GM23338 (cell line): ENCODE measurements at regions not wholly inside any gene's neighbourhood (a gene's known extent, or its start where the extent isn't known, plus 50 kb on each side); places are given as distances from the start of the nearest gene placed in this dataset.

Experiments used
- ATAC-seq: fragments of 200-7000 bp; cut with Tn5 transposase; 3 replicates; pipeline ENCODE4 v1.9.1; 2020
- DNase-seq: peaks from one replicate; pipeline ENCODE4 v3.0.0-alpha.2; 2015; ENCODE audit warnings: low spot score
- H2AFZ ChIP-seq: fragments of 200-600 bp; sonication (generic); 2 replicates; pipeline ENCODE4 v1.8.0; 2016; ENCODE audit warnings: antibody characterized with exemption, mild to moderate bottlenecking, moderate library complexity
- H3F3A ChIP-seq: fragments of 200-600 bp; sonication (generic); replicated peaks from 2 replicates; pipeline ENCODE4 v1.8.0; 2017; ENCODE audit warnings: antibody characterized with exemption, mixed run types, low read depth
- H3K27ac ChIP-seq: fragments of 200-600 bp; sonication (generic); 2 replicates; pipeline ENCODE4 v1.6.1; 2016; ENCODE audit warnings: low read depth
- H3K27me3 ChIP-seq: fragments of 200-600 bp; sonication (generic); 2 replicates; pipeline ENCODE4 v1.8.0; 2016; ENCODE audit warnings: mild to moderate bottlenecking, mixed run types, moderate library complexity; ENCODE audit not compliant: insufficient read depth
- H3K36me3 ChIP-seq: fragments of 200-600 bp; sonication (generic); 2 replicates; pipeline ENCODE4 v1.8.0; 2016; ENCODE audit warnings: mild to moderate bottlenecking; ENCODE audit not compliant: insufficient read depth
- H3K4me1 ChIP-seq: fragments of 200-600 bp; sonication (generic); 2 replicates; pipeline ENCODE4 v1.8.0; 2016; ENCODE audit warnings: mild to moderate bottlenecking, moderate library complexity; ENCODE audit not compliant: insufficient read depth
- H3K4me2 ChIP-seq: fragments of 200-600 bp; sonication (generic); 2 replicates; pipeline ENCODE4 v1.7.1; 2017; ENCODE audit warnings: mixed run types
- H3K4me3 ChIP-seq: fragments of 200-600 bp; sonication (generic); 2 replicates; pipeline ENCODE4 v1.6.1; 2016; ENCODE audit warnings: mixed run types
- H3K79me2 ChIP-seq: fragments of 200-600 bp; sonication (generic); replicated peaks from 2 replicates; pipeline ENCODE4 v1.8.0; 2017; ENCODE audit warnings: mild to moderate bottlenecking; ENCODE audit not compliant: insufficient read depth
- H3K9me2 ChIP-seq: fragments of 200-600 bp; sonication (generic); 2 replicates; pipeline ENCODE4 v1.8.0; 2017; ENCODE audit not compliant: insufficient read depth
- H4K20me1 ChIP-seq: fragments of 200-600 bp; sonication (generic); replicated peaks from 2 replicates; pipeline ENCODE4 v1.8.0; 2017; ENCODE audit warnings: mild to moderate bottlenecking; ENCODE audit not compliant: insufficient read depth
- H3K27ac Mint-ChIP-seq: 2 replicates; pipeline ENCODE4 v1.8.0; 2020; ENCODE audit warnings: inconsistent platforms, mild to moderate bottlenecking, moderate library complexity, mixed read lengths
- H3K27me3 Mint-ChIP-seq: 3 replicates; pipeline ENCODE4 v1.8.0; 2022; ENCODE audit warnings: low read depth, mild to moderate bottlenecking, moderate library complexity, mixed read lengths, inconsistent platforms; ENCODE audit not compliant: insufficient read depth, poor library complexity
- H3K36me3 Mint-ChIP-seq: 3 replicates; pipeline ENCODE4 v1.8.0; 2021; ENCODE audit warnings: low read depth, mild to moderate bottlenecking, inconsistent platforms, moderate library complexity, mixed read lengths
- H3K4me1 Mint-ChIP-seq: 3 replicates; pipeline ENCODE4 v1.8.0; 2020; ENCODE audit warnings: mild to moderate bottlenecking, inconsistent platforms, mixed read lengths
- H3K4me3 Mint-ChIP-seq: 3 replicates; pipeline ENCODE4 v1.8.0; 2021; ENCODE audit warnings: moderate library complexity, mild to moderate bottlenecking, inconsistent platforms, mixed read lengths
- H3K9me3 Mint-ChIP-seq: 3 replicates; pipeline ENCODE4 v1.8.0; 2020; ENCODE audit warnings: moderate library complexity, mild to moderate bottlenecking, inconsistent platforms, mixed read lengths
- CREB1 ChIP-seq: fragments of 250-450 bp; sonication (Bioruptor Pico); IDR thresholded peaks from 2 replicates; pipeline ENCODE4 v1.5.0; 2020; ENCODE audit warnings: low read depth, mild to moderate bottlenecking, moderate library complexity
- CTCF ChIP-seq, 2 experiments: fragments of 200-600 bp in 1 of 2; sonication (generic) in 1 of 2; conservative IDR thresholded peaks; 2 replicates each; pipeline versions ENCODE4 v1.5.1 to v1.6.1; 2016 to 2017; ENCODE audit warnings: antibody characterized with exemption in 2 of 2, low read depth in 2 of 2, mild to moderate bottlenecking in 2 of 2, moderate library complexity in 1 of 2
- EZH2phosphoT487 ChIP-seq: fragments of 200-600 bp; sonication (generic); IDR thresholded peaks from one replicate; pipeline ENCODE4 v1.8.1; 2018; ENCODE audit warnings: antibody characterized with exemption; ENCODE audit not compliant: unreplicated experiment
- JUNB ChIP-seq: IDR thresholded peaks from one replicate; pipeline ENCODE4 v1.6.1; 2016; ENCODE audit warnings: antibody characterized with exemption; ENCODE audit not compliant: unreplicated experiment
- NANOG ChIP-seq: IDR thresholded peaks from 2 replicates; pipeline ENCODE4 v1.6.1; 2016; ENCODE audit warnings: antibody characterized with exemption, borderline replicate concordance
- POLR2AphosphoS5 ChIP-seq: IDR thresholded peaks from 2 replicates; pipeline ENCODE4 v1.6.1; 2016; ENCODE audit warnings: antibody characterized with exemption, low read depth
- REST ChIP-seq: IDR thresholded peaks from one replicate; pipeline ENCODE4 v1.6.1; 2018; ENCODE audit warnings: antibody characterized with exemption; ENCODE audit not compliant: unreplicated experiment
- STAT1 ChIP-seq: IDR thresholded peaks from one replicate; pipeline ENCODE4 v1.6.1; 2016; ENCODE audit warnings: antibody characterized with exemption; ENCODE audit not compliant: unreplicated experiment
- ZNF114 ChIP-seq: fragments of 250-450 bp; sonication (Bioruptor Pico); IDR thresholded peaks from 2 replicates; pipeline ENCODE4 v1.5.0; 2020; ENCODE audit warnings: mild to moderate bottlenecking, moderate library complexity
- ZNF331 ChIP-seq: fragments of 250-450 bp; sonication (Bioruptor Pico); IDR thresholded peaks from 2 replicates; pipeline ENCODE4 v1.5.0; 2020; ENCODE audit warnings: low read depth, mild to moderate bottlenecking, moderate library complexity
- TF ChIP-seq, protein P1 (sequence below): IDR thresholded peaks from 2 replicates; pipeline ENCODE4 v1.6.1; 2016; ENCODE audit warnings: antibody characterized with exemption
- TF ChIP-seq, protein P2 (sequence below): fragments of 250-450 bp; sonication (Bioruptor Pico); IDR thresholded peaks from 2 replicates; pipeline ENCODE4 v1.5.0; 2020; ENCODE audit warnings: mild to moderate bottlenecking, moderate library complexity

GRCh38 chr5:44659334-44659733 lies 149.4 kb upstream of the MRPS30 start (continued):
- TF ChIP-seq, protein P1, sequence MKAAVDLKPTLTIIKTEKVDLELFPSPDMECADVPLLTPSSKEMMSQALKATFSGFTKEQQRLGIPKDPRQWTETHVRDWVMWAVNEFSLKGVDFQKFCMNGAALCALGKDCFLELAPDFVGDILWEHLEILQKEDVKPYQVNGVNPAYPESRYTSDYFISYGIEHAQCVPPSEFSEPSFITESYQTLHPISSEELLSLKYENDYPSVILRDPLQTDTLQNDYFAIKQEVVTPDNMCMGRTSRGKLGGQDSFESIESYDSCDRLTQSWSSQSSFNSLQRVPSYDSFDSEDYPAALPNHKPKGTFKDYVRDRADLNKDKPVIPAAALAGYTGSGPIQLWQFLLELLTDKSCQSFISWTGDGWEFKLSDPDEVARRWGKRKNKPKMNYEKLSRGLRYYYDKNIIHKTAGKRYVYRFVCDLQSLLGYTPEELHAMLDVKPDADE = no peak
- no peak for TF ChIP-seq ZNF114 (CRISPR knock-in tag)
- TF ChIP-seq CTCF (conservative IDR thresholded peaks at IDR 0.05; ENCODE audit: low read depth in 2 of 2) = no peak
- no peak for TF ChIP-seq CREB1 (CRISPR knock-in tag)
- TF ChIP-seq ZNF331 (CRISPR knock-in tag) = no peak
- TF ChIP-seq POLR2AphosphoS5 = no peak
- no peak for TF ChIP-seq JUNB
- TF ChIP-seq NANOG = no peak

DNA sequence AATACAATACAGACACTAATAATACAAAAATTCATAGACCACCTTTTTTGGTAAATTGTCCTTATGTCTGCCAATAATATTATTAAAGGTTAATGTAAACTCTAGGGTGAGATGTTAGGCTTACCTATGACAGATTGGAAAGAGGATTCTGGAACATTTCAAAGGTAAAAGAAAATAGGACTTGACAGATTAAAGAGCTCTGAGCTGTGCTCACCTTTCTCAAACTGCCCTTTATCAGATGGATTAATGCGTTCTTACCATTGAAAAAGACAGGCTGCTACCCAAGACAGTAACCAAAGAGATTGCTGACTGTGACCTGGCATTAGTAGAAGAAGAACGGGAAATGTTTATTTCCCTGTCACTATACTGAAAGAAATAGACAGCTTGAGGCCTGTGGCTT lies 156.1 kb upstream of the MRPS30 start:
- H3K4me3 ChIP-seq = no peak overlapping the region
- no peaks in the 10 kb centered on the region for H3K9me2 ChIP-seq
- H4K20me1 ChIP-seq = no peaks in the 10 kb centered on the region
- H3K27ac ChIP-seq = no peak overlapping the region
- H3K27ac Mint-ChIP-seq = no peak overlapping the region
- H3K27me3 ChIP-seq = no peaks in the 10 kb centered on the region
- no peak overlapping the region for H2AFZ ChIP-seq
- H3K9me3 Mint-ChIP-seq = peaks cover 30% of the 10 kb centered on the region
- H3F3A ChIP-seq = no peaks in the 10 kb centered on the region
- H3K79me2 ChIP-seq = no peaks in the 10 kb centered on the region
- TF ChIP-seq REST (no peak), JUNB (no peak), POLR2AphosphoS5 (no peak), NANOG (no peak), STAT1 (no peak), EZH2phosphoT487 (no peak), CREB1 (CRISPR knock-in tag) (no peak)
- TF ChIP-seq, protein P2, sequence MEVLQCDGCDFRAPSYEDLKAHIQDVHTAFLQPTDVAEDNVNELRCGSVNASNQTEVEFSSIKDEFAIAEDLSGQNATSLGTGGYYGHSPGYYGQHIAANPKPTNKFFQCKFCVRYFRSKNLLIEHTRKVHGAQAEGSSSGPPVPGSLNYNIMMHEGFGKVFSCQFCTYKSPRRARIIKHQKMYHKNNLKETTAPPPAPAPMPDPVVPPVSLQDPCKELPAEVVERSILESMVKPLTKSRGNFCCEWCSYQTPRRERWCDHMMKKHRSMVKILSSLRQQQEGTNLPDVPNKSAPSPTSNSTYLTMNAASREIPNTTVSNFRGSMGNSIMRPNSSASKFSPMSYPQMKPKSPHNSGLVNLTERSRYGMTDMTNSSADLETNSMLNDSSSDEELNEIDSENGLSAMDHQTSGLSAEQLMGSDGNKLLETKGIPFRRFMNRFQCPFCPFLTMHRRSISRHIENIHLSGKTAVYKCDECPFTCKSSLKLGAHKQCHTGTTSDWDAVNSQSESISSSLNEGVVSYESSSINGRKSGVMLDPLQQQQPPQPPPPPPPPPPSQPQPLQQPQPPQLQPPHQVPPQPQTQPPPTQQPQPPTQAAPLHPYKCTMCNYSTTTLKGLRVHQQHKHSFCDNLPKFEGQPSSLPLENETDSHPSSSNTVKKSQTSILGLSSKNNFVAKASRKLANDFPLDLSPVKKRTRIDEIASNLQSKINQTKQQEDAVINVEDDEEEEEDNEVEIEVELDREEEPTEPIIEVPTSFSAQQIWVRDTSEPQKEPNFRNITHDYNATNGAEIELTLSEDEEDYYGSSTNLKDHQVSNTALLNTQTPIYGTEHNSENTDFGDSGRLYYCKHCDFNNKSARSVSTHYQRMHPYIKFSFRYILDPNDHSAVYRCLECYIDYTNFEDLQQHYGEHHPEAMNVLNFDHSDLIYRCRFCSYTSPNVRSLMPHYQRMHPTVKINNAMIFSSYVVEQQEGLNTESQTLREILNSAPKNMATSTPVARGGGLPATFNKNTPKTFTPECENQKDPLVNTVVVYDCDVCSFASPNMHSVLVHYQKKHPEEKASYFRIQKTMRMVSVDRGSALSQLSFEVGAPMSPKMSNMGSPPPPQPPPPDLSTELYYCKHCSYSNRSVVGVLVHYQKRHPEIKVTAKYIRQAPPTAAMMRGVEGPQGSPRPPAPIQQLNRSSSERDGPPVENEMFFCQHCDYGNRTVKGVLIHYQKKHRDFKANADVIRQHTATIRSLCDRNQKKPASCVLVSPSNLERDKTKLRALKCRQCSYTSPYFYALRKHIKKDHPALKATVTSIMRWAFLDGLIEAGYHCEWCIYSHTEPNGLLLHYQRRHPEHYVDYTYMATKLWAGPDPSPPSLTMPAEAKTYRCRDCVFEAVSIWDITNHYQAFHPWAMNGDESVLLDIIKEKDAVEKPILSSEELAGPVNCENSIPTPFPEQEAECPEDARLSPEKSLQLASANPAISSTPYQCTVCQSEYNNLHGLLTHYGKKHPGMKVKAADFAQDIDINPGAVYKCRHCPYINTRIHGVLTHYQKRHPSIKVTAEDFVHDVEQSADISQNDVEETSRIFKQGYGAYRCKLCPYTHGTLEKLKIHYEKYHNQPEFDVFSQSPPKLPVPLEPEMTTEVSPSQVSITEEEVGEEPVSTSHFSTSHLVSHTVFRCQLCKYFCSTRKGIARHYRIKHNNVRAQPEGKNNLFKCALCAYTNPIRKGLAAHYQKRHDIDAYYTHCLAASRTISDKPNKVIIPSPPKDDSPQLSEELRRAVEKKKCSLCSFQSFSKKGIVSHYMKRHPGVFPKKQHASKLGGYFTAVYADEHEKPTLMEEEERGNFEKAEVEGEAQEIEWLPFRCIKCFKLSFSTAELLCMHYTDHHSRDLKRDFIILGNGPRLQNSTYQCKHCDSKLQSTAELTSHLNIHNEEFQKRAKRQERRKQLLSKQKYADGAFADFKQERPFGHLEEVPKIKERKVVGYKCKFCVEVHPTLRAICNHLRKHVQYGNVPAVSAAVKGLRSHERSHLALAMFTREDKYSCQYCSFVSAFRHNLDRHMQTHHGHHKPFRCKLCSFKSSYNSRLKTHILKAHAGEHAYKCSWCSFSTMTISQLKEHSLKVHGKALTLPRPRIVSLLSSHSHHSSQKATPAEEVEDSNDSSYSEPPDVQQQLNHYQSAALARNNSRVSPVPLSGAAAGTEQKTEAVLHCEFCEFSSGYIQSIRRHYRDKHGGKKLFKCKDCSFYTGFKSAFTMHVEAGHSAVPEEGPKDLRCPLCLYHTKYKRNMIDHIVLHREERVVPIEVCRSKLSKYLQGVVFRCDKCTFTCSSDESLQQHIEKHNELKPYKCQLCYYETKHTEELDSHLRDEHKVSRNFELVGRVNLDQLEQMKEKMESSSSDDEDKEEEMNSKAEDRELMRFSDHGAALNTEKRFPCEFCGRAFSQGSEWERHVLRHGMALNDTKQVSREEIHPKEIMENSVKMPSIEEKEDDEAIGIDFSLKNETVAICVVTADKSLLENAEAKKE (CRISPR knock-in tag) = no peak
- ATAC-seq (no peak), DNase-seq (no peak)
- H3K4me3 Mint-ChIP-seq = no peak overlapping the region
- H3K27me3 Mint-ChIP-seq = no peaks in the 10 kb centered on the region
- H3K36me3 Mint-ChIP-seq = peaks cover 23% of the 10 kb centered on the region; the same call in 2 of the 3 replicates
- H3K4me1 ChIP-seq = no peaks in the 10 kb centered on the region
- H3K4me1 Mint-ChIP-seq = no peaks in the 10 kb centered on the region
- no peak overlapping the region for H3K4me2 ChIP-seq
- no peaks in the 10 kb centered on the region for H3K36me3 ChIP-seq
